ENCODE measurements at regions not wholly inside any gene's neighbourhood (a gene's known extent, or its start where the extent isn't known, plus 50 kb on each side); places are given as distances from the start of the nearest gene placed in this dataset.

DNA sequence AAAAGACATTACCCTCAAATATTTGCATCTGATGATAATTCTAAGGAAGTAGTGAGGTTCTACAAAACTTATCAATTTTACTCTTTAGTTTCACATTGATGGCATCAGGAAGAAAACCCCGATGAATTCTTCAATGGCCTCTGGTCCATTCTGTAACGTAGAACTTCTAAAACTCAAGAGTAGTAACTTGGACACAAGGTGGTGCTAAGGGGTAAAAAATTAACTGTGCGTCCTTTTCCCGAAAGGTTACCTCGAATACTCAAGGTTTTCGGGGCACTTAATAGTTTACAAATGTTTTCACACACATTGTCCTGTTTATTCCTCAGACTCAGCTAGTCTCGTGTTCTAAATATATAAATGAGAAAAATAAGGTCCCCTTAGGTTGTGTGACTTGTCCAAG lies 517.3 kb upstream of the ZFHX3 start:
- TF ChIP-seq, protein P1, sequence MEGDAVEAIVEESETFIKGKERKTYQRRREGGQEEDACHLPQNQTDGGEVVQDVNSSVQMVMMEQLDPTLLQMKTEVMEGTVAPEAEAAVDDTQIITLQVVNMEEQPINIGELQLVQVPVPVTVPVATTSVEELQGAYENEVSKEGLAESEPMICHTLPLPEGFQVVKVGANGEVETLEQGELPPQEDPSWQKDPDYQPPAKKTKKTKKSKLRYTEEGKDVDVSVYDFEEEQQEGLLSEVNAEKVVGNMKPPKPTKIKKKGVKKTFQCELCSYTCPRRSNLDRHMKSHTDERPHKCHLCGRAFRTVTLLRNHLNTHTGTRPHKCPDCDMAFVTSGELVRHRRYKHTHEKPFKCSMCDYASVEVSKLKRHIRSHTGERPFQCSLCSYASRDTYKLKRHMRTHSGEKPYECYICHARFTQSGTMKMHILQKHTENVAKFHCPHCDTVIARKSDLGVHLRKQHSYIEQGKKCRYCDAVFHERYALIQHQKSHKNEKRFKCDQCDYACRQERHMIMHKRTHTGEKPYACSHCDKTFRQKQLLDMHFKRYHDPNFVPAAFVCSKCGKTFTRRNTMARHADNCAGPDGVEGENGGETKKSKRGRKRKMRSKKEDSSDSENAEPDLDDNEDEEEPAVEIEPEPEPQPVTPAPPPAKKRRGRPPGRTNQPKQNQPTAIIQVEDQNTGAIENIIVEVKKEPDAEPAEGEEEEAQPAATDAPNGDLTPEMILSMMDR (IDR thresholded peaks at IDR 0.05) = peak in 2 of 6 experiments; percentile 13 to 23
- TF ChIP-seq POLR2A (IDR thresholded peaks at IDR 0.05) = no peak

Data from upper lobe of left lung (tissue), 4 donors.